GM21423 (cell line): ENCODE measurements at regions not wholly inside any gene's neighbourhood (a gene's known extent, or its start where the extent isn't known, plus 50 kb on each side); places are given as distances from the start of the nearest gene placed in this dataset.

Experiments used
- ATAC-seq: cut with Tn5 transposase; IDR thresholded peaks from one replicate; pipeline ENCODE4 v1.9.1; 2021; ENCODE audit warnings: mild to moderate bottlenecking, moderate library complexity; ENCODE audit not compliant: unreplicated experiment

DNA sequence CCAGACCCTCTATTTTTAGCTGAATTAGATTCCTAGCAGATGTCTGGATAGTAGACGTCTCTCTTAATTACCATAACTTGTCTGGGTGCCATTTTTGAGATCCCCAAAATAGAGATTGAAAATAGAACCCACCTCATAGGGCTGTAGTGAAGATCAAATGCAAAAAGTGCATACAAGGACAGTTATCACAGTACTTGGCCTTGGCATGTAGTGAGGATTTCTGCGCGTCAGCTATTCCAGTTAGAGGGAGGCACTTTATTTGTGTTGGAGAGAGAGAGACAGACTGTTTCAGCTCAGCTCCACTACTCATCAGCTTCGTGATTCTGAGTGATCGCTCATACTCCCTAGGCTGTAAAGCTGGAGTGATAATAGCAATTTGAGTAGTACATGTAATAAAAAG, 59.6 kb upstream of the CDH13 start:
- no peak for ATAC-seq

- no peak for ATAC-seq
Measured at GRCh38 chr16:82563401-82563800, 63.4 kb upstream of the CDH13 start.

DNA sequence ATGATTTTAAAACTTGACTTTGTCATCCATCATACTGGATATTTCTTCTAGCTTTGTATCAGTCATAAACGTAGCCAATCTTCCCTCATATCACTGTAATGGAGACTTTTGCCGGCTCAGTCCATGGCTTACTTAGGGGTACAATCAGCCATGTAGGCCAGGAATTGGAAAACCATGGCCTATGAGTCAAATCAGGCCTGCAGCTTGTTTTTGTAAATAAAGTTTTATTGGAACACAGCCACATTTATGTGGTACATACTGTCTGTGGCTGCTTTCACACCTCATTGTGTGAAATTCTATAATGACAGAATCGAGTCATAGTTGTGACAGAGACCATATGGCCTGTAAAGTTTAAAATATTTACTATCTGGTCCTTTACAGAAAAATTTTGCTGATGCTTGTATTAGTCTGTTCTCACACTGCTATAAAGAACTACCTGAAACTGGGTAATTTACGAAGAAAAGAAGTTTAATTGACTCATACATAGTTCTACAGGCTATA, 64.5 kb upstream of the CDH13 start:
- ATAC-seq = no peak

GRCh38 chr16:82560805-82561325, 65.9 kb upstream of the CDH13 start:
- ATAC-seq = no peak

GRCh38 chr16:82544378-82545160, 82.2 kb upstream of the CDH13 start:
- ATAC-seq = no peak

DNA sequence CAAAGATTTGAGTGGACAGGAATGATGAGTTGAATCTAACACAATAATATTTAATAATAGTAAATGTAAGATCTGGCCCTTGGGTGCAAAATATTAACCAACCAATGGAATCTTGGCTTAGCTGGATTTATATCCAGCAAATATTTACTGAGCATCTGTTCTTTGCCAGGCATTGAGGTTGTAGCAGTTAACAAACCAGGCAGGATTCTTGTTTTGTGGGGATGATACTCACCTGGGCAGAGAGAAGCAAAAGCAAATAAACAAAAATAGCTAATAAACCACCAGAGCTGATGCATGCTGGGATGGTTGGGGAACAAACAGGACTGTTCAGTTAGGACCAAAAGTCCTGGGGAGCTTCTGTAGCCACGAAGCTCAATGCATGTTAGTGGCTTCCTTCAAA, 84.1 kb upstream of the CDH13 start:
- no peak for ATAC-seq

- no peak for ATAC-seq
Measured at GRCh38 chr16:82541103-82541502, 85.7 kb upstream of the CDH13 start.

DNA sequence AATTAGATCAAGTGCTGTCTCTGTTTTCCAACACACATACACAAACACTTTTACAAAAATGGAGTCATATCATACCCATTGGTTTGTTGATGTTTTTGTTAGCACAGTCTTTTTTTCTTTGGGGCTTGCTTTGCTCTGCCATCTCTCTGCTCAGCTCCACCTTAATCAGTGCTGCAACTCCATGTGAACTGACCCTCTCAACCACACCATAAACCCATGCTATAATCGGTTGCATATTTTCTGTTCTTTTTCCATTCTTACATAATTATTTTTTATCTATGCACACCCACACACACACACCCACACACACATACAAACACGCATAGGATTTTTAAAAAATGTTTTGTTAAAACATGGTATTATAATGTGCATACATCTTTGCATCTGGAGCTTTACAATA, 91.0 kb upstream of the CDH13 start:
- ATAC-seq = no peak

- ATAC-seq = no peak
Measured at GRCh38 chr16:82535262-82535661, 91.5 kb upstream of the CDH13 start.

DNA sequence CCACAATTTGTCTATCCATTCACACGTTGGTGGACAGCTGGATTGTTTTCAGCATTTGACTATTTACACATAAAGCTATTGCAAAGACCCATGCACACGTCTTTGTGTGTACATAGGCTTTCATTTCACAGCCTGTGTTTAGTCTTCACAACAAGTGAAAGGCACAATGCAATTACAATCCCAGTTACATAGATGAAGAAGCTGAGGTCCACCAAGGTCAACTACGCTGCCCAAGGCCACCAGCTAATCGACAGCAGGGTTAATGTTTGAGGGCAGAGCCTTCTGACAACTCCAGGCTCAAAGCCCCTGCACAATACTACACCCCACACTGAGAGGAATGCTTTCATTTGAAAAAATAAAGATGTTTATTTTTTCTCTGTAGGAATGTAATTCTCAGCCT, 93.6 kb upstream of the CDH13 start:
- ATAC-seq = no peak

DNA sequence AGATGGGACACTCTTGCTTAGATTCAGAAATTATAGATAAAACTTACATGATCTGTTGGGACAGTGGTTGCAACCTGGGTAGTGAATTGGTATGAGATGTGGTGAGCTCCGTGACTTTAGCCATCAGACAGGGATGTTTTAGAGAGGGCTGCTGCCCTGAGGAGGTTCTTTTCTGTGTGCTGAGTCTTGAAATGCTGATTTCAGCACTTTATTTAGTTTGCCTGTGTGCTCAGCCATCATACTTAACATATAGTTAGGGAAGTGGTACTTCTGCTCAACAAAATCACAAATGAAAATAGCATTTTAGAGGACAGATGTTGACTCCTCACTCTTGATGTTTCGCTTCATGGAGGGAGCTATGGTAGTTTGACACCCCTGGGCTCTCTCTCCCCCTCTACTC, 95.9 kb upstream of the CDH13 start:
- no peak for ATAC-seq

GRCh38 chr16:82527101-82527500, 99.7 kb upstream of the CDH13 start:
- ATAC-seq = no peak

- ATAC-seq = no peak
Measured at GRCh38 chr16:82524976-82525375, 101.8 kb upstream of the CDH13 start.

DNA sequence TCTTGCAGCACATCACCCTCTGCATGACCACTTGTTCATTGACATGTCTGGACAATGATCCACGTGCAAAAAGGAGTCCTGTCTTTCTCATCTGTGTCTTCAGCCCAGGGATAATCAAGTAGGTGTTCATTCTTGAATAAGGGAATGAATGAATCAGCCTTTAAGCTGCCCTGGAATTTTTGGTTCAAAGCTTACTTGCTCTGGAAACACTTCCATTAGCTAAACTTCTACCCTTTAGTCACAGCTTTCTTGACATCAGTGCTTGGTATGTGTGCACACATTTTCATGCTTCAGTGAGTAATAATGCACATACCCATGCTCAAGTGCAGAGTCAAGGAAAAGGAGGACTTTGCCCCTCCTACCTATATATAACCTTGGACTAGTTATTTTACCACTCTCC, 103.0 kb upstream of the CDH13 start:
- no peak for ATAC-seq

DNA sequence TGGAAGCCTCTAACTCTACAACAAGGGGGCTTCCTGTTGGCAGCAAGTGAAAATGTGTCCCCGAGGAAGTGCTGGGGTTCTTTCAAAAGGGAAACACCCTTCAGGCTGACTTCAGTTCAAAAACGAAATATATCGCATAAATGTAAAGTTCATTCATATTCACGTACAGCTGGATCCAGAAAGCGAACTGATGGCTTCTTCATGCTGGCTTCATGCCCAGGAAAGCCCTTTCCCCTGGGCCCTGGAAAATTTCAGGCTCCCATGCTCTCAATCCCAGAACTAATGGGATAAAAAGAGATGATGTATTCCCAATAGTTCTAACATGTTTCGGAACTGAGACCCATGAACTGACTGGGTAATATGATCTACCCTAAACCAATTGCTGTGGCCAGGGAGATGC, 104.7 kb upstream of the CDH13 start:
- ATAC-seq = no peak

DNA sequence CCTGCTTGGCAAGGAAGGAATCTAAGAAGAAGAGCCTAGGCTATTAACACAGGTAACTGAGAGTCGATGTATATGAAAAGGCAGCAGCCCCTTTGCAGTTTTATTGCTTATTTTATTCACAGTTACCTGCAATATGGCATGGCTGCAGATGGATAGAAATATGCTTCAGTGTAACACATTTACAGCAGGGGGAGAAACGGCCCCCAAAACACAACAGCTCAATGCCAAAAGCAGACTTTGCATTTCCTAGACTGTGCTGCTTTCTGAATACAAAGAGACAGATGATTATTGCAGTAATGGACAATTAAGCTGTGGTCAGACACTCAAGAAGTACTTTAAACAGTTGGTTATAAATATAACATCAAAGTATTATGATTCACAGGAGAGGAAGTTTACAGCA, 108.0 kb upstream of the CDH13 start:
- ATAC-seq = no peak

DNA sequence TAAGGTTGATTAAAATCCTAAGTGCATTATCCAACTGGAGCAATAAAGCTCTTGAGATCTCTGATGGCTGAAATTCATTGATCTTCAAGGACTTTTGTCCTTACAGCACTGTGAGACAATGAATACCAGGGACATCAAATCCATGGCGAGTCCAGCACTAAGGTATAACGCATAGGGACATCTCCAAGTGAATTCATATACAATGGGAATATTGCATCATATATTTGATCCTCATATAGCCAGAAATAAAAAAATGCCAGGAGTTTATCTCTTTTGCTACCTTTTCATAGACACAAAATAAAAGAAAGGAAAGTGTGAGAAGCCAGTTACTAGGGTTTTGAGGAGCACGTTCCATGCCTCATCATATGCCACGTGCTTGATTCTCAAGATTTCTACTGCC, 112.5 kb upstream of the CDH13 start:
- no peak for ATAC-seq

GRCh38 chr16:82510789-82511305, 115.9 kb upstream of the CDH13 start:
- ATAC-seq = no peak

DNA sequence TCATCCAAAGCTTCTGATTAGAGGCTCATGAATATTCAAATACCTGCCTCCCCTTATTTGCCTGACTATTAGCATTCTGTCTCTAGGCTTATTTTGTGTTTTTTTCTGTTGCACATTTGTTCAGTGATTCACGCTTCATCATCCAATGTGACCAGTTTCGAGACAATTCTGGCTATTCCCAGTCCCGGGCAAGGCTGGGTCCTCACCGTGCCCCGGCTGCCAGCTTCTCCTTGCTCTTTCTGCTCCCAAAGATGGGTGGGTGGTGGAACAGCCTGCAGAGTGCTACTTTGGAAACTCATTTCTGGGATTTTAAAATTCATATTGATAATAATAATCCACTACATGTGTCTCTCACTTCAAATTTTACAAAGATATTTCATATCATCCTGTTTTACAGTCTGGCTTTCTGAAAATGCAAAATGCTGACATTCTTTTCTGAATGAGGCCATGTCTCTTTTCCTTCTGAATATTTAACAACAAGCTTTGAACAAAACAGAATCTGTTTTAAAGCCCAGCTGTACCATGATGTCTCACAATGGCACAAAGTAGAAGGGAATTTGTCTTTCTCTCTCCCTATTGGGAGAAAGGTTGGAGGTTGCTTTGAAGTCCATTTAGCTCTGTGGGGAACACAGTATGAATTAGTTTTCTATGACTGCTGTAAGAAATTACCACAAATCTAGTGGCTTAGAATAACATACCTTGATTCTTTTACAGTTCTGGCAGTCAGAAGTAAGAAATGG, 116.9 kb upstream of the CDH13 start:
- ATAC-seq = no peak

GRCh38 chr16:82506692-82507670, 119.8 kb upstream of the CDH13 start:
- ATAC-seq = no peak

- no peak for ATAC-seq
Measured at GRCh38 chr16:82504836-82505235, 121.9 kb upstream of the CDH13 start.
